H9 (cell line): ENCODE measurements at regions not wholly inside any gene's neighbourhood (a gene's known extent, or its start where the extent isn't known, plus 50 kb on each side); places are given as distances from the start of the nearest gene placed in this dataset.

ENCODE experiments used
- DNase-seq: peaks from one replicate; pipeline ENCODE4 v3.0.0-alpha.2; 2017
- H2AFZ ChIP-seq: one replicate; pipeline ENCODE4 v1.6.1; 2013; ENCODE audit warnings: mild to moderate bottlenecking, low read length, control low read depth, moderate library complexity
- H2AK5ac ChIP-seq: 2 replicates; pipeline ENCODE4 v1.6.1; 2013; ENCODE audit warnings: low read length, control low read depth, mixed read lengths; ENCODE audit not compliant: insufficient read length
- H2BK120ac ChIP-seq: one replicate; pipeline ENCODE4 v1.6.1; 2013; ENCODE audit warnings: low read depth, mild to moderate bottlenecking, low read length, control low read depth, inconsistent platforms; ENCODE audit not compliant: poor library complexity, severe bottlenecking
- H2BK12ac ChIP-seq: 2 replicates; pipeline ENCODE4 v1.6.1; 2013; ENCODE audit warnings: low read length, control low read depth, mixed read lengths, low read depth; ENCODE audit not compliant: insufficient read length
- H2BK15ac ChIP-seq: 2 replicates; pipeline ENCODE4 v1.6.1; 2013; ENCODE audit warnings: low read depth, low read length, control low read depth
- H2BK20ac ChIP-seq: one replicate; pipeline ENCODE4 v1.6.1; 2013; ENCODE audit warnings: low read depth, mild to moderate bottlenecking, low read length, control low read depth, inconsistent platforms; ENCODE audit not compliant: poor library complexity, severe bottlenecking
- H2BK5ac ChIP-seq: 2 replicates; pipeline ENCODE4 v1.6.1; 2013; ENCODE audit warnings: low read length, control low read depth, mixed read lengths; ENCODE audit not compliant: insufficient read length
- H3K14ac ChIP-seq: 2 replicates; pipeline ENCODE4 v1.6.1; 2013; ENCODE audit warnings: low read length, control low read depth; ENCODE audit not compliant: insufficient read depth
- H3K18ac ChIP-seq: 2 replicates; pipeline ENCODE4 v1.6.1; 2013; ENCODE audit warnings: low read depth, mild to moderate bottlenecking, mixed read lengths, low read length, control low read depth; ENCODE audit not compliant: insufficient read length
- H3K23ac ChIP-seq: 2 replicates; pipeline ENCODE4 v1.6.1; 2013; ENCODE audit warnings: low read length, control low read depth, mixed read lengths, low read depth; ENCODE audit not compliant: insufficient read length
- H3K23me2 ChIP-seq: 2 replicates; pipeline ENCODE4 v1.6.1; 2013; ENCODE audit warnings: low read depth, mild to moderate bottlenecking, mixed read lengths, low read length, control low read depth; ENCODE audit not compliant: insufficient read length, poor library complexity, severe bottlenecking
- H3K27ac ChIP-seq: 2 replicates; pipeline ENCODE4 v1.5.1; 2013; ENCODE audit warnings: low read length, control low read depth, mixed read lengths, low read depth; ENCODE audit not compliant: insufficient read length
- H3K27me3 ChIP-seq: 2 replicates; pipeline ENCODE4 v1.6.1; 2013; ENCODE audit warnings: low read length, control low read depth, inconsistent platforms; ENCODE audit not compliant: insufficient read depth
- H3K4ac ChIP-seq: 2 replicates; pipeline ENCODE4 v1.6.1; 2013; ENCODE audit warnings: low read depth, mild to moderate bottlenecking, control low read depth, inconsistent platforms, low read length, moderate library complexity
- H3K4me1 ChIP-seq: 2 replicates; pipeline ENCODE4 v1.6.1; 2013; ENCODE audit warnings: low read length, control low read depth, inconsistent platforms; ENCODE audit not compliant: insufficient read depth
- H3K4me2 ChIP-seq: 2 replicates; pipeline ENCODE4 v1.6.1; 2013; ENCODE audit warnings: low read length, control low read depth, mixed read lengths; ENCODE audit not compliant: insufficient read length, insufficient read depth
- H3K56ac ChIP-seq: 2 replicates; pipeline ENCODE4 v1.6.1; 2013; ENCODE audit warnings: low read depth, mild to moderate bottlenecking, mixed read lengths, low read length, control low read depth; ENCODE audit not compliant: insufficient read length
- H3K79me1 ChIP-seq: 2 replicates; pipeline ENCODE4 v1.6.1; 2013; ENCODE audit warnings: low read depth, mild to moderate bottlenecking, moderate library complexity, low read length, control low read depth, inconsistent platforms; ENCODE audit not compliant: insufficient read depth, poor library complexity, severe bottlenecking
- H3K79me2 ChIP-seq: 2 replicates; pipeline ENCODE4 v1.6.1; 2013; ENCODE audit warnings: low read length, control low read depth, inconsistent platforms; ENCODE audit not compliant: insufficient read depth
- H3K9ac ChIP-seq: 2 replicates; pipeline ENCODE4 v1.6.1; 2013; ENCODE audit warnings: low read length, control low read depth, mixed read lengths; ENCODE audit not compliant: insufficient read length; ENCODE audit errors: extremely low read depth
- H3K9me3 ChIP-seq: one replicate; pipeline ENCODE4 v1.6.1; 2013; ENCODE audit warnings: low read depth, low read length, inconsistent platforms; ENCODE audit not compliant: control insufficient read depth
- H3T11ph ChIP-seq: one replicate; pipeline ENCODE4 v1.6.1; 2013; ENCODE audit warnings: mild to moderate bottlenecking, low read length, control low read depth, inconsistent platforms
- H4K20me1 ChIP-seq: one replicate; pipeline ENCODE4 v1.6.1; 2013; ENCODE audit not compliant: control insufficient read depth, insufficient read length, insufficient read depth
- H4K5ac ChIP-seq: 2 replicates; pipeline ENCODE4 v1.6.1; 2013; ENCODE audit warnings: low read depth, mild to moderate bottlenecking, mixed read lengths, low read length, control low read depth; ENCODE audit not compliant: insufficient read length
- H4K8ac ChIP-seq: replicated peaks from 2 replicates; pipeline ENCODE4 v1.6.1; 2013; ENCODE audit warnings: low read length, control low read depth, mixed read lengths, low read depth; ENCODE audit not compliant: insufficient read length
- H4K91ac ChIP-seq: 2 replicates; pipeline ENCODE4 v1.6.1; 2013; ENCODE audit warnings: low read depth, mild to moderate bottlenecking, moderate library complexity, mixed read lengths, low read length, control low read depth; ENCODE audit not compliant: insufficient read length
- H3K27ac Mint-ChIP-seq, 3 experiments: 2 replicates in 2 of 3; 3 replicates in 1 of 3; pipeline ENCODE4 v1.8.0; 2020 to 2021; ENCODE audit warnings: mixed read lengths in 3 of 3, mild to moderate bottlenecking in 1 of 3, moderate library complexity in 1 of 3
- H3K27me3 Mint-ChIP-seq: 2 replicates; pipeline ENCODE4 v1.8.0; 2021; ENCODE audit warnings: low read depth, mild to moderate bottlenecking, moderate library complexity, mixed read lengths
- H3K36me3 Mint-ChIP-seq, 3 experiments: 2 replicates in 2 of 3; 3 replicates in 1 of 3; pipeline ENCODE4 v1.8.0; 2020 to 2021; ENCODE audit warnings: low read depth in 3 of 3, mixed read lengths in 3 of 3; ENCODE audit not compliant: insufficient read depth in 1 of 3
- H3K4me1 Mint-ChIP-seq, 2 experiments: 2 replicates each; pipeline ENCODE4 v1.8.0; 2020; ENCODE audit warnings: mixed read lengths in 2 of 2
- H3K4me3 Mint-ChIP-seq, 2 experiments: 2 replicates in 1 of 2; 3 replicates in 1 of 2; pipeline ENCODE4 v1.8.0; 2020 to 2021; ENCODE audit warnings: mild to moderate bottlenecking in 2 of 2, mixed read lengths in 2 of 2, moderate library complexity in 1 of 2
- H3K9me3 Mint-ChIP-seq, 2 experiments: 2 replicates in 1 of 2; 3 replicates in 1 of 2; pipeline ENCODE4 v1.8.0; 2020; ENCODE audit warnings: mild to moderate bottlenecking in 2 of 2, mixed read lengths in 2 of 2, moderate library complexity in 1 of 2
- WGBS: extraction: QIAGEN DNeasy Blood & Tissue Kit; methylation state at CpG from one replicate; pipeline ENCODE4 v1.1.7; 2013; ENCODE audit warnings: missing lambda C conversion rate, low lambda C conversion rate, mixed read lengths; ENCODE audit not compliant: insufficient read length; ENCODE audit errors: extremely low coverage; 5-methylcytosine and 5-hydroxymethylcytosine counted together
- TF ChIP-seq, protein P1 (sequence below): fragments of 200-600 bp; sonication (generic); conservative IDR thresholded peaks from 3 replicates; pipeline ENCODE4 v1.8.0; 2021; ENCODE audit warnings: antibody characterized with exemption, mild to moderate bottlenecking

- H3K4me1 Mint-ChIP-seq = no peaks in the 10 kb centered on the region
- WGBS = no CpG with 5 or more reads among the region's 2 CpGs
- H3K4ac ChIP-seq = no peak overlapping the region
Observed at GRCh38 chr10:125269716-125270115, 109.4 kb upstream of the CTBP2 start.

More at GRCh38 chr10:125269716-125270115, 109.4 kb upstream of the CTBP2 start:
- Histone ChIP-seq H4K91ac (no peak overlapping the region), H3K9ac (no peak overlapping the region), H4K5ac (no peak overlapping the region), H3K27ac (no peak overlapping the region), H4K20me1 (no peaks in the 10 kb centered on the region), H4K8ac (no peak overlapping the region), H3K14ac (no peak overlapping the region), H3K18ac (no peak overlapping the region), H3K79me2 (no peaks in the 10 kb centered on the region; the same call in 1 of the 2 replicates), H2BK15ac (no peak overlapping the region), H3K56ac (no peak overlapping the region), H2AK5ac (no peak overlapping the region), H3K4me2 (no peak overlapping the region), H2BK20ac (no peak overlapping the region), H3T11ph (no peak overlapping the region), H3K4me1 (no peaks in the 10 kb centered on the region), H2BK120ac (no peak overlapping the region), H2BK5ac (no peak overlapping the region), H3K79me1 (no peaks in the 10 kb centered on the region), H3K9me3 (no peaks in the 10 kb centered on the region), H2BK12ac (no peak overlapping the region), H3K23me2 (no peaks in the 10 kb centered on the region), H2AFZ (no peak overlapping the region), H3K27me3 (no peaks in the 10 kb centered on the region; the same call in 1 of the 2 replicates), H3K23ac (no peak overlapping the region)
- TF ChIP-seq, protein P1, sequence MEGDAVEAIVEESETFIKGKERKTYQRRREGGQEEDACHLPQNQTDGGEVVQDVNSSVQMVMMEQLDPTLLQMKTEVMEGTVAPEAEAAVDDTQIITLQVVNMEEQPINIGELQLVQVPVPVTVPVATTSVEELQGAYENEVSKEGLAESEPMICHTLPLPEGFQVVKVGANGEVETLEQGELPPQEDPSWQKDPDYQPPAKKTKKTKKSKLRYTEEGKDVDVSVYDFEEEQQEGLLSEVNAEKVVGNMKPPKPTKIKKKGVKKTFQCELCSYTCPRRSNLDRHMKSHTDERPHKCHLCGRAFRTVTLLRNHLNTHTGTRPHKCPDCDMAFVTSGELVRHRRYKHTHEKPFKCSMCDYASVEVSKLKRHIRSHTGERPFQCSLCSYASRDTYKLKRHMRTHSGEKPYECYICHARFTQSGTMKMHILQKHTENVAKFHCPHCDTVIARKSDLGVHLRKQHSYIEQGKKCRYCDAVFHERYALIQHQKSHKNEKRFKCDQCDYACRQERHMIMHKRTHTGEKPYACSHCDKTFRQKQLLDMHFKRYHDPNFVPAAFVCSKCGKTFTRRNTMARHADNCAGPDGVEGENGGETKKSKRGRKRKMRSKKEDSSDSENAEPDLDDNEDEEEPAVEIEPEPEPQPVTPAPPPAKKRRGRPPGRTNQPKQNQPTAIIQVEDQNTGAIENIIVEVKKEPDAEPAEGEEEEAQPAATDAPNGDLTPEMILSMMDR = no peak
- H3K4me3 Mint-ChIP-seq = no peak overlapping the region
- DNase-seq = no peak
- no peaks in the 10 kb centered on the region; a peak in 1 of 5 replicates for H3K9me3 Mint-ChIP-seq
- H3K36me3 Mint-ChIP-seq = no peaks in the 10 kb centered on the region
- H3K27ac Mint-ChIP-seq = no peak overlapping the region
- H3K27me3 Mint-ChIP-seq = peaks cover 5% of the 10 kb centered on the region; the same call in 1 of the 2 replicates
